Endothelial cell of umbilical vein (primary cell): ENCODE measurements at regions not wholly inside any gene's neighbourhood (a gene's known extent, or its start where the extent isn't known, plus 50 kb on each side); places are given as distances from the start of the nearest gene placed in this dataset.

Experiments used
- BruUV-seq: library from RNA; stranded (reverse); fragments of 400-500 nt; replicated peaks from 2 replicates; lab custom pipeline; 2021; lab: Mats Ljungman, UMichigan
- CTCF ChIA-PET: fragments of 300-600, 350-600 bp; sonication (Branson Sonifier 250); formaldehyde crosslinking; loops from one replicate; lab custom pipeline; 2021; ENCODE audit warnings: antibody characterized with exemption, inconsistent platforms; lab: Charles Lee
- POLR2A ChIA-PET: fragments of 300-600, 350-600 bp; sonication (Branson Sonifier 250); formaldehyde crosslinking; loops from one replicate; lab custom pipeline; 2021; ENCODE audit warnings: antibody characterized with exemption, inconsistent platforms; lab: Charles Lee
- DNase-seq: peaks from one replicate; pipeline ENCODE4 v3.0.0-alpha.2; 2011; ENCODE audit warnings: low read depth, low spot score
- FAIRE-seq: peaks from 2 replicates; lab custom pipeline; 2011; peaks lifted over from hg19 to GRCh38; lab: Jason Lieb, UNC
- H2AFZ ChIP-seq: 2 replicates; pipeline ENCODE4 v1.6.0; 2012; ENCODE audit warnings: low read depth, low read length, control low read depth, inconsistent platforms
- H3K27ac ChIP-seq: 2 replicates; pipeline ENCODE4 v1.5.1; 2011; ENCODE audit warnings: low read depth, mild to moderate bottlenecking, control low read depth, low read length, moderate library complexity; ENCODE audit not compliant: insufficient read depth
- H3K27me3 ChIP-seq, 2 experiments: 2 replicates each; pipeline versions ENCODE4 v1.6.0 to v1.6.1; 2011; ENCODE audit warnings: low read length in 2 of 2, mixed read lengths in 1 of 2; ENCODE audit not compliant: control insufficient read depth in 2 of 2, insufficient read depth in 2 of 2
- H3K36me3 ChIP-seq, 2 experiments: 2 replicates in 1 of 2; 3 replicates in 1 of 2; pipeline ENCODE4 v1.5.1; 2011; ENCODE audit warnings: low read length in 2 of 2, mild to moderate bottlenecking in 1 of 2, moderate library complexity in 1 of 2; ENCODE audit not compliant: control insufficient read depth in 2 of 2, insufficient read depth in 2 of 2; ENCODE audit errors: extremely low read depth in 1 of 2
- H3K4me1 ChIP-seq: 3 replicates; pipeline ENCODE4 v1.5.1; 2011; ENCODE audit warnings: mild to moderate bottlenecking, low read length; ENCODE audit not compliant: control insufficient read depth, insufficient read depth; ENCODE audit errors: extremely low read depth
- H3K4me2 ChIP-seq: 2 replicates; pipeline ENCODE4 v1.6.1; 2011; ENCODE audit warnings: low read length, control low read depth, mixed read lengths; ENCODE audit not compliant: insufficient read depth
- H3K4me3 ChIP-seq, 3 experiments: fragments of 200-600 bp in 1 of 3; sonication (generic), shearing (Covaris generic) in 1 of 3; replicated peaks in 1 of 3; 2 replicates each; pipeline ENCODE4 v1.5.1; 2011 to 2016; ENCODE audit warnings: control low read depth in 3 of 3, low read length in 3 of 3, mild to moderate bottlenecking in 2 of 3, inconsistent platforms in 1 of 3, low read depth in 1 of 3, moderate library complexity in 1 of 3; ENCODE audit not compliant: insufficient read depth in 1 of 3
- H3K79me2 ChIP-seq: 2 replicates; pipeline ENCODE4 v1.6.0; 2012; ENCODE audit warnings: low read length, inconsistent platforms; ENCODE audit not compliant: control insufficient read depth, insufficient read depth
- H3K9ac ChIP-seq: replicated peaks from 2 replicates; pipeline ENCODE3; 2011; ENCODE audit warnings: low read length, control low read depth; ENCODE audit not compliant: insufficient read depth; ENCODE audit errors: extremely low read depth
- H3K9me1 ChIP-seq: replicated peaks from 3 replicates; pipeline ENCODE4 v1.6.0; 2011; ENCODE audit warnings: mild to moderate bottlenecking, low read length; ENCODE audit not compliant: control insufficient read depth, insufficient read depth; ENCODE audit errors: extremely low read depth
- H3K9me3 ChIP-seq: replicated peaks from 2 replicates; pipeline ENCODE4 v1.5.1; 2012; ENCODE audit warnings: low read length, inconsistent platforms; ENCODE audit not compliant: control insufficient read depth, insufficient read depth
- H4K20me1 ChIP-seq: replicated peaks from 2 replicates; pipeline ENCODE3; 2011; ENCODE audit warnings: mild to moderate bottlenecking, low read length; ENCODE audit not compliant: control insufficient read depth, insufficient read depth; ENCODE audit errors: extremely low read depth
- CTCF ChIP-seq, 2 donors: IDR thresholded peaks; 1 replicate in 1 of 2; 2 replicates in 1 of 2; pipeline ENCODE4 v1.5.1; 2011; ENCODE audit warnings: low read length in 2 of 2, mild to moderate bottlenecking in 2 of 2, moderate library complexity in 2 of 2, control low read depth in 1 of 2, inconsistent platforms in 1 of 2, low read depth in 1 of 2; ENCODE audit not compliant: insufficient read depth in 1 of 2; ENCODE audit errors: extremely low read depth in 1 of 2
- EZH2 ChIP-seq: IDR thresholded peaks from 2 replicates; pipeline ENCODE4 v1.6.1; 2012; ENCODE audit warnings: borderline replicate concordance, low read depth, mild to moderate bottlenecking, moderate library complexity, low read length, inconsistent platforms; ENCODE audit not compliant: severe bottlenecking
- FOS ChIP-seq: IDR thresholded peaks from 2 replicates; pipeline ENCODE4 v1.6.1; 2011; ENCODE audit warnings: mild to moderate bottlenecking, low read length, moderate library complexity, borderline replicate concordance; ENCODE audit not compliant: insufficient read depth
- GATA2 ChIP-seq: IDR thresholded peaks from 2 replicates; pipeline ENCODE4 v1.7.0; 2011; ENCODE audit warnings: low read depth, mild to moderate bottlenecking, moderate library complexity, mixed read lengths, low read length; ENCODE audit not compliant: insufficient read length, insufficient read depth
- JUN ChIP-seq: IDR thresholded peaks from 2 replicates; pipeline ENCODE4 v1.6.1; 2011; ENCODE audit warnings: borderline replicate concordance, low read depth; ENCODE audit not compliant: insufficient read length, insufficient read depth
- MAX ChIP-seq: IDR thresholded peaks from 2 replicates; pipeline ENCODE4 v1.6.1; 2011; ENCODE audit not compliant: insufficient read depth, insufficient read length
- MYC ChIP-seq: IDR thresholded peaks from one replicate; pipeline ENCODE4 v1.6.1; 2011; ENCODE audit warnings: mild to moderate bottlenecking, low read depth, low read length
- POLR2A ChIP-seq: IDR thresholded peaks from 2 replicates; pipeline ENCODE4 v1.6.1; 2012; ENCODE audit warnings: low read depth, mild to moderate bottlenecking, control low read depth, low read length
- POLR2AphosphoS5 ChIP-seq: IDR thresholded peaks from 2 replicates; pipeline ENCODE4 v1.6.1; 2012; ENCODE audit warnings: low read depth, mild to moderate bottlenecking, control low read depth, low read length, moderate library complexity; ENCODE audit not compliant: insufficient read depth
- dilution Hi-C: fragments of 300-500 bp; cut with MboI; formaldehyde crosslinking; loops from one replicate; pipeline ENCODE4 v1.15.0; 2019; ENCODE audit warnings: low sequenced_read_pairs; ENCODE audit not compliant: extremely low pct_ligation_motif_present
- intact Hi-C: fragments of 100-400 bp; cut with micrococcal nuclease; formaldehyde crosslinking; loops from one replicate; pipeline ENCODE4 v1.10.0; 2022

GRCh38 chr3:82413171-82413570, 651.7 kb upstream of the GBE1 start:
- H3K4me1 ChIP-seq, result no peaks in the 10 kb centered on the region
- no peak overlapping the region for H2AFZ ChIP-seq
- ChIA-PET CTCF (no interaction called here), POLR2A (no interaction called here)
- H4K20me1 ChIP-seq, result no peaks in the 10 kb centered on the region
- H3K9me1 ChIP-seq, result no peaks in the 10 kb centered on the region
- no TSS peak for BruUV-seq
- intact Hi-C loops, result no loop called here
- dilution Hi-C loops, result no loop called here
- DNase-seq (no peak), FAIRE-seq (no peak)
- no peak overlapping the region for H3K4me2 ChIP-seq
- no peak for TF ChIP-seq FOS
- TF ChIP-seq POLR2AphosphoS5, result no peak
- no peak for TF ChIP-seq EZH2
- TF ChIP-seq MAX, result no peak
- no peak overlapping the region for H3K27ac ChIP-seq
- H3K9me3 ChIP-seq, result no peaks in the 10 kb centered on the region
- H3K36me3 ChIP-seq, result no peaks in the 10 kb centered on the region
- H3K27me3 ChIP-seq, result no peaks in the 10 kb centered on the region
- H3K79me2 ChIP-seq, result no peaks in the 10 kb centered on the region
- H3K4me3 ChIP-seq, result no peak overlapping the region
- H3K9ac ChIP-seq, result no peak overlapping the region

GRCh38 chr3:82410366-82410765, 648.9 kb upstream of the GBE1 start:
- Histone ChIP-seq H3K4me2 (no peak overlapping the region), H3K27me3 (no peaks in the 10 kb centered on the region), H3K27ac (no peak overlapping the region), H2AFZ (no peak overlapping the region), H3K4me3 (no peak overlapping the region), H3K9me1 (no peaks in the 10 kb centered on the region), H4K20me1 (no peaks in the 10 kb centered on the region), H3K79me2 (no peaks in the 10 kb centered on the region), H3K9me3 (peaks cover 2% of the 10 kb centered on the region), H3K36me3 (no peaks in the 10 kb centered on the region), H3K9ac (no peak overlapping the region), H3K4me1 (no peaks in the 10 kb centered on the region)
- no peak for TF ChIP-seq GATA2
- TF ChIP-seq MYC, result no peak
- no peak for TF ChIP-seq POLR2A
- TF ChIP-seq POLR2AphosphoS5, result no peak
- no peak for TF ChIP-seq MAX
- no peak for TF ChIP-seq EZH2
- no peak for TF ChIP-seq FOS
- TF ChIP-seq JUN, result no peak
- TF ChIP-seq CTCF (IDR thresholded peaks at IDR 0.05; ENCODE audit: extremely low read depth in 1 of 2, insufficient read depth in 1 of 2, low read depth in 1 of 2, low read length in 2 of 2), result no peak
- dilution Hi-C loops, result no loop called here
- intact Hi-C loops, result no loop called here
- BruUV-seq, result no TSS peak
- FAIRE-seq (no peak), DNase-seq (no peak)
- POLR2A ChIA-PET, result no interaction called here
- CTCF ChIA-PET, result no interaction called here
